Neural crest cell (in vitro differentiated cells): ENCODE measurements at regions not wholly inside any gene's neighbourhood (a gene's known extent, or its start where the extent isn't known, plus 50 kb on each side); places are given as distances from the start of the nearest gene placed in this dataset.

Source experiments
- DNase-seq: peaks from one replicate; pipeline ENCODE4 v3.0.0; 2021; ENCODE audit warnings: low read depth, mixed read lengths, low spot score
- H3K27ac Mint-ChIP-seq: one replicate; pipeline ENCODE4 v1.8.0; 2021; ENCODE audit warnings: mild to moderate bottlenecking, mixed read lengths; ENCODE audit not compliant: unreplicated experiment
- H3K27me3 Mint-ChIP-seq: 2 replicates; pipeline ENCODE4 v1.8.0; 2021; ENCODE audit warnings: low read depth, mild to moderate bottlenecking, mixed read lengths
- H3K36me3 Mint-ChIP-seq: 2 replicates; pipeline ENCODE4 v1.8.0; 2021; ENCODE audit warnings: low read depth, mild to moderate bottlenecking, mixed read lengths
- H3K4me1 Mint-ChIP-seq: 2 replicates; pipeline ENCODE4 v1.8.0; 2021; ENCODE audit warnings: mixed read lengths
- H3K4me3 Mint-ChIP-seq: one replicate; pipeline ENCODE4 v1.8.0; 2021; ENCODE audit warnings: mild to moderate bottlenecking, mixed read lengths
- H3K9me3 Mint-ChIP-seq: 2 replicates; pipeline ENCODE4 v1.8.0; 2021; ENCODE audit warnings: mixed read lengths
- TF ChIP-seq, protein P1 (sequence below): fragments of 200-600 bp; sonication (generic); conservative IDR thresholded peaks from 2 replicates; pipeline ENCODE4 v1.5.0; 2021; ENCODE audit warnings: antibody characterized with exemption, mild to moderate bottlenecking

DNA sequence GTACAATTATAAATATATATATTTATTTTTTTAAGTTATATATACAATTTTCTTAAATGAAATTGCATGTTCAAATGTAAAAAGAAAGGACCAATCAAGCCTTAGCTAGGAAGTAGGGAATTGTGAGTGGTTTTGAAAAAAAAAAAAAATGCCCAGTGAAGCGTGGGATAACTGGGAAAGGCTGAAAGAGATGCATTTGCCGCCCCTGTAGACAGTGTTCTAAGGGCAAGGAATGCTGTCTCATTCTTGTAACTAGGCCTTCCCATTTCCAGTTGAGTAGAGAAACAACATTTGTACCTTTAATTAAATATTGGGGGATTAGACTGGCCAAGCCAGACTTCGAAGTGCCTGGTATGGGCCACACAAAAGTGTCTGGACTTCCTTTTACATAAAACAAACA, 430.1 kb upstream of the SLC35B3 start:
- Mint-ChIP-seq H3K9me3 (no peaks in the 10 kb centered on the region), H3K4me1 (peaks cover 4% of the 10 kb centered on the region), H3K27me3 (no peaks in the 10 kb centered on the region), H3K4me3 (no peak overlapping the region), H3K27ac (no peak overlapping the region), H3K36me3 (no peaks in the 10 kb centered on the region)
- TF ChIP-seq, protein P1, sequence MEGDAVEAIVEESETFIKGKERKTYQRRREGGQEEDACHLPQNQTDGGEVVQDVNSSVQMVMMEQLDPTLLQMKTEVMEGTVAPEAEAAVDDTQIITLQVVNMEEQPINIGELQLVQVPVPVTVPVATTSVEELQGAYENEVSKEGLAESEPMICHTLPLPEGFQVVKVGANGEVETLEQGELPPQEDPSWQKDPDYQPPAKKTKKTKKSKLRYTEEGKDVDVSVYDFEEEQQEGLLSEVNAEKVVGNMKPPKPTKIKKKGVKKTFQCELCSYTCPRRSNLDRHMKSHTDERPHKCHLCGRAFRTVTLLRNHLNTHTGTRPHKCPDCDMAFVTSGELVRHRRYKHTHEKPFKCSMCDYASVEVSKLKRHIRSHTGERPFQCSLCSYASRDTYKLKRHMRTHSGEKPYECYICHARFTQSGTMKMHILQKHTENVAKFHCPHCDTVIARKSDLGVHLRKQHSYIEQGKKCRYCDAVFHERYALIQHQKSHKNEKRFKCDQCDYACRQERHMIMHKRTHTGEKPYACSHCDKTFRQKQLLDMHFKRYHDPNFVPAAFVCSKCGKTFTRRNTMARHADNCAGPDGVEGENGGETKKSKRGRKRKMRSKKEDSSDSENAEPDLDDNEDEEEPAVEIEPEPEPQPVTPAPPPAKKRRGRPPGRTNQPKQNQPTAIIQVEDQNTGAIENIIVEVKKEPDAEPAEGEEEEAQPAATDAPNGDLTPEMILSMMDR: no peak
- DNase-seq: no peak

- DNase-seq: no peak
- TF ChIP-seq, protein P1: no peak
- Mint-ChIP-seq H3K27me3 (no peaks in the 10 kb centered on the region), H3K4me1 (peaks cover 4% of the 10 kb centered on the region), H3K27ac (no peak overlapping the region), H3K9me3 (no peaks in the 10 kb centered on the region), H3K4me3 (no peak overlapping the region), H3K36me3 (no peaks in the 10 kb centered on the region)
Measured at GRCh38 chr6:8860671-8861070, 425.3 kb upstream of the SLC35B3 start.

DNA sequence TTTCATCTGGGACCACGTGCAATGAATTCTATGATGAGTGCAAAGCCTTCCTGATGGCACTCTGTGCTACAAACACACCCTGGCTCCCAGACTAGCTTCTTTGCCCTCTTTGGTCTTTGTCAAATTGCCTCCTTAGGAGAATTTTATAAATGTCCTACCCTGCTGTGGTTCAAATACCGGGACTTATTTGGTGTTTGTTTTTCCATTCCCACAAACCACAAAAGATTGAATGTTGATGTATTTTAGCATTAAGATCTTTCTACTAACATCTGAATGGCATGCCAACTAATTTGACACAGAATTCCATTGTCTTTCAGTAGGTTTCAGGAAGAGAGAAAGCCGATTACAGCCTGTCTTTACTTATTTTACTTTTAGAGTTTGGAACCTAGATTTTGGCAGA, 424.2 kb upstream of the SLC35B3 start:
- TF ChIP-seq, protein P1: no peak
- Mint-ChIP-seq H3K9me3 (no peaks in the 10 kb centered on the region), H3K4me3 (no peak overlapping the region), H3K27me3 (no peaks in the 10 kb centered on the region), H3K27ac (no peak overlapping the region), H3K4me1 (peaks cover 4% of the 10 kb centered on the region), H3K36me3 (no peaks in the 10 kb centered on the region)
- no peak for DNase-seq

DNA sequence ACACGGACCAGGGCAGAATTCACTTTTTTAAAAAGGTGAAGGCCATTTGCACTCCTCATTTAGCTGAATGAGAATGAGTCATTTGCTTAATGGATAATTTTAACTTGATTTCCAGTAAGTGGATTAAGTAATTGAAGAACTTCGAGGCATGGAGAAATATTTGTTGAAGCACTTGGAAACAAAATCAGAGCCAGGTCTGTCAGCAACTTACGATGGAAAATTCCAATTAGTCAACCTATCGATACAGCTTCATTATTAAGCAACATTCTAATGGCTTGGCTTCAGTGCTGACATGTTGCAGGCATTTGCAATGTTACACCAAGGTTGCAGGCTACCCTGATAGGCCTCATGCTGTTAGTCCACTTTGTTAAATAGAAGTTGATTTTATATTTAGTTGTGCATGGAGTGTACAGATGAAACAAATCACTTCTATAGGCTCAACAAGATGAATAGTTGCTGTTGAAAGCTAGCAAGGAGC, 423.5 kb upstream of the SLC35B3 start:
- Mint-ChIP-seq H3K9me3 (no peaks in the 10 kb centered on the region), H3K4me3 (no peak overlapping the region), H3K27me3 (no peaks in the 10 kb centered on the region), H3K36me3 (no peaks in the 10 kb centered on the region), H3K27ac (no peak overlapping the region), H3K4me1 (peaks cover under 1% of the 10 kb centered on the region)
- no peak for DNase-seq
- TF ChIP-seq, protein P1: no peak

DNA sequence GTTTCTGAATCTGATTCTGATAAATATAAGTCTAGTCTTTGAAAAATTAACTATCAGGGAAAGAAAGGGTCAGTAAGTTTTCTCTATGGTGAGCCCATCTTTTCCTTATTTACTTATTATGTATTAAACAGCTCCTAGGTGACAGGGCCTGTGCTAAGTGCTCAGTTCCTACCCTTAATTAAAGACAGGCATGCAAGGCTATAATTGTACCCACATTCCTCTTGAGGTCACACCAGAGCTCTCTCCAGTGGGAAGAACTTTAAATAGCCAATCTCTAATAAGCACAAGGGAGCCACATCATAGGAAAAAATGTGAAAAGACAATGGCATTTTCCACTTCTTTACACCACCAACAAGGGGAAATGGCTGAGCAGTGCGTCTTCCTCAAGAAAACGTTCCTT, 421.8 kb upstream of the SLC35B3 start:
- Mint-ChIP-seq H3K36me3 (no peaks in the 10 kb centered on the region), H3K27me3 (no peaks in the 10 kb centered on the region), H3K9me3 (no peaks in the 10 kb centered on the region), H3K4me3 (no peak overlapping the region), H3K27ac (no peak overlapping the region), H3K4me1 (no peaks in the 10 kb centered on the region)
- DNase-seq: no peak
- TF ChIP-seq, protein P1: no peak

DNA sequence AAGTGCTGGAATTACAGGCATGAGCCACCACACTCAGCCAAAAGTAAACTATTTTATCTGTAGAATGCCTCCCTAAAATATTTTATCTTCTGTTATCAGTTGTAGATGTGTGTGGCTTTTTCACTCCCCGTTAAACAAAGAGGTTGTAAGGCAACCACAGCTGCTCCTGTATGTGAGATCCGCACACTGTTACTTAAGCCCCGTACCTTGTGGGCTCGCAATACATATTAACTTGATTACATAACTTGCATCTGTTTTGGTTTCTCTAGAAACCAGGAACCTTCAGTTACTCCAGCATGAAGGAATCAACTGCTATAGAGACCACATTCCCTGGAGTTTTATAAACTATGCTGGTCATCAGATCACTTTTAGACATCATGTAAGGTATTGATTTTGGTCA, 420.1 kb upstream of the SLC35B3 start:
- no peaks in the 10 kb centered on the region for H3K4me1 Mint-ChIP-seq
- no peak for DNase-seq
- H3K36me3 Mint-ChIP-seq: no peaks in the 10 kb centered on the region
- H3K27me3 Mint-ChIP-seq: no peaks in the 10 kb centered on the region
- no peak overlapping the region for H3K4me3 Mint-ChIP-seq
- H3K9me3 Mint-ChIP-seq: no peaks in the 10 kb centered on the region
- H3K27ac Mint-ChIP-seq: no peak overlapping the region
- TF ChIP-seq, protein P1: no peak
